D341Med (cell line): ENCODE measurements at regions not wholly inside any gene's neighbourhood (a gene's known extent, or its start where the extent isn't known, plus 50 kb on each side); places are given as distances from the start of the nearest gene placed in this dataset.
"Not testable (repeated sequence)": the region's sequence is repeated elsewhere in the genome, so short reads cannot be mapped to it uniquely, and the experiment has no call there.

Experiments
- DNase-seq: peaks from one replicate; pipeline ENCODE4 v3.0.0; 2012; ENCODE audit warnings: low spot score

- DNase-seq = no peak
These were observed 88.7 kb upstream of the XPO1 start for GRCh38 chr2:61626827-61627226.

- DNase-seq = no peak
These were observed 85.6 kb upstream of the XPO1 start for GRCh38 chr2:61623747-61624146.

- DNase-seq = no peak
These were observed 82.3 kb upstream of the XPO1 start for GRCh38 chr2:61620244-61621159.

- no peak for DNase-seq
These were observed 81.4 kb upstream of the XPO1 start for GRCh38 chr2:61619561-61619960.

- no peak for DNase-seq
These were observed 79.5 kb upstream of the XPO1 start for GRCh38 chr2:61617610-61618009.

- no peak for DNase-seq
These were observed 67.1 kb upstream of the XPO1 start for GRCh38 chr2:61605245-61605644.

- DNase-seq = no peak
These were observed 66.3 kb upstream of the XPO1 start for GRCh38 chr2:61604433-61604832.

- not testable (repeated sequence) for DNase-seq
These were observed 60.5 kb upstream of the XPO1 start for GRCh38 chr2:61598515-61599156.

- no peak for DNase-seq
These were observed 59.4 kb upstream of the XPO1 start for GRCh38 chr2:61597300-61598289.

GRCh38 chr2:61594201-61594600 is 56.0 kb upstream of the XPO1 start:
- DNase-seq = not testable (repeated sequence)

- not testable (repeated sequence) for DNase-seq
These were observed 55.5 kb upstream of the XPO1 start for GRCh38 chr2:61593648-61594047.

- no peak for DNase-seq
These were observed 52.1 kb upstream of the XPO1 start for GRCh38 chr2:61590214-61590613.

- no peak for DNase-seq
These were observed 50.4 kb upstream of the XPO1 start for GRCh38 chr2:61588566-61588965.
